Lower lobe of right lung (tissue), 2 donors: ENCODE measurements at regions not wholly inside any gene's neighbourhood (a gene's known extent, or its start where the extent isn't known, plus 50 kb on each side); places are given as distances from the start of the nearest gene placed in this dataset.

Experiments
- ATAC-seq, 2 donors: fragments of 200-7000 bp; cut with Tn5 transposase; one replicate each; pipeline ENCODE4 v1.9.1; 2020 to 2022; ENCODE audit warnings: mild to moderate bottlenecking in 2 of 2, moderate library complexity in 2 of 2
- DNase-seq: peaks from one replicate; pipeline ENCODE4 v3.0.0-alpha.2; 2020
- H3K27ac ChIP-seq: fragments of 200-600 bp; one replicate; pipeline ENCODE4 v1.8.0; 2022
- H3K27me3 ChIP-seq: fragments of 200-600 bp; one replicate; pipeline ENCODE4 v1.8.0; 2022; ENCODE audit warnings: low read depth
- H3K36me3 ChIP-seq: fragments of 200-600 bp; one replicate; pipeline ENCODE4 v1.8.0; 2022; ENCODE audit warnings: mild to moderate bottlenecking
- H3K4me1 ChIP-seq: fragments of 200-600 bp; one replicate; pipeline ENCODE4 v1.8.0; 2022
- H3K4me3 ChIP-seq: fragments of 200-600 bp; one replicate; pipeline ENCODE4 v1.8.0; 2022; ENCODE audit warnings: mild to moderate bottlenecking
- H3K9me3 ChIP-seq: fragments of 200-600 bp; one replicate; pipeline ENCODE4 v1.8.0; 2022
- intact Hi-C: fragments of 100-400 bp; cut with DNase I; formaldehyde crosslinking; loops from one replicate; pipeline ENCODE4 v1.11.0; 2022
- TF ChIP-seq, protein P1 (sequence below): fragments of 200-600 bp; IDR thresholded peaks from one replicate; pipeline ENCODE4 v1.8.0; 2022; ENCODE audit warnings: antibody characterized with exemption, mild to moderate bottlenecking
- donor health status: DM: no; HTN: yes; CAD: no; lungs with severe emphysema.

DNA sequence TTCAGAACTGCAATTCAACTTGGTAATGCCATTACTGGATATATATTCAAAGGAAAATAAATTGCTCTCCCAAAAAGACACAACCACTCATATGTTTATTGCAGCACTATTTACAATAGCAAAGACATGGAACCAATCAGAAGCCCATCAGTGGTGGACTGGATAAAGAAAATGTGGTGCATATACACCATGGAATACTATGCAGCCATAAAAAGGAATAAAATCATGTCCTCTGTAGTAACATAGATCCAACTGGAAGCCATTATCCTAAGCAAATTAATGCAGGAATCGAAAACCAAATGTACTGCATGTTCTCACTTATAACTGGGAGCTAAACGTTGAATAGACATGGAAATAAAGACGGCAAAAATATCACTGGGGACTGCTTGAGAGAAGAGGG, 117.0 kb downstream of the MAP3K21 start:
- Histone ChIP-seq H3K4me1 (no peaks in the 10 kb centered on the region), H3K9me3 (no peaks in the 10 kb centered on the region), H3K4me3 (no peak overlapping the region), H3K27ac (no peak overlapping the region), H3K27me3 (peaks cover 9% of the 10 kb centered on the region), H3K36me3 (no peaks in the 10 kb centered on the region)
- TF ChIP-seq, protein P1, sequence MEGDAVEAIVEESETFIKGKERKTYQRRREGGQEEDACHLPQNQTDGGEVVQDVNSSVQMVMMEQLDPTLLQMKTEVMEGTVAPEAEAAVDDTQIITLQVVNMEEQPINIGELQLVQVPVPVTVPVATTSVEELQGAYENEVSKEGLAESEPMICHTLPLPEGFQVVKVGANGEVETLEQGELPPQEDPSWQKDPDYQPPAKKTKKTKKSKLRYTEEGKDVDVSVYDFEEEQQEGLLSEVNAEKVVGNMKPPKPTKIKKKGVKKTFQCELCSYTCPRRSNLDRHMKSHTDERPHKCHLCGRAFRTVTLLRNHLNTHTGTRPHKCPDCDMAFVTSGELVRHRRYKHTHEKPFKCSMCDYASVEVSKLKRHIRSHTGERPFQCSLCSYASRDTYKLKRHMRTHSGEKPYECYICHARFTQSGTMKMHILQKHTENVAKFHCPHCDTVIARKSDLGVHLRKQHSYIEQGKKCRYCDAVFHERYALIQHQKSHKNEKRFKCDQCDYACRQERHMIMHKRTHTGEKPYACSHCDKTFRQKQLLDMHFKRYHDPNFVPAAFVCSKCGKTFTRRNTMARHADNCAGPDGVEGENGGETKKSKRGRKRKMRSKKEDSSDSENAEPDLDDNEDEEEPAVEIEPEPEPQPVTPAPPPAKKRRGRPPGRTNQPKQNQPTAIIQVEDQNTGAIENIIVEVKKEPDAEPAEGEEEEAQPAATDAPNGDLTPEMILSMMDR: no peak
- ATAC-seq (no peak), DNase-seq (no peak)
- intact Hi-C loops: no loop called here

DNA sequence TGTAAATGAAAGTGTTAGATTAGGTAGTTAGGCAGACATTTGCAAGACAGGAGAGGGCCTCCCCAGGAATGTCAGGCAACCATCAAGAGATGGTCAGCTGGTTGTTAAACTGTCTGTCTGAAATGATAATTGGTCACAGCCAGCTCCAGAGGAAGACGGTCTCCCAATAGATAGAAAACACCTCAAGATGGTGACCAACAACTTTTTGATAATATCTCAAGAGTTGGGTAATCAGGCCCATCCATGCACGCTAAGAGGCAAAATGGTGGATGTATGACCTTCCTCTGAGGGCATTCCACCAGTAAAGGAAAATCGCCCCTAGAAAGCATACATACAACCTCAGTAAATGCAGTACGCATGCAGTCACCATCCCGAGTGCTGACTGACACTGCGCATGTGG, 118.2 kb downstream of the MAP3K21 start:
- TF ChIP-seq, protein P1: no peak
- intact Hi-C loops: no loop called here

DNA sequence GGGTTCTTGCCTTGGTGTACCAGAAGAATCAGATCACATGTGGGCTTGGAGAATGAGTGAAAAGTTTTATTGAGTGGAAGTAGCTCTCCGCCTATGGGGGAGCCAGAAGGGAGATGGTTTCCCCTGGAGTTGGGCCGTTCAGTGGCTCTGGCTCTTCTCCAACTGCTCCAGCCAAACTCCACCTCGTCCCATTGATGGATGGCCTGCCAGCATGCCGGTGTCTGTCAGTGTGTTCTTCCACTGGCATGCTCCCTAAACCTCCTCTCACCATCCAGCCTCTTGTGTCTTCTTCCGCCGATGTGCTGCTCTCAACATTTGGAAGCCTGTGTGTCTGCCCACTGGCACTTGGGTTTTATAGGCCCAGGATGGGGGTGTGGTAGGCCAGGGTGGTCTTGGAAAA, 119.4 kb downstream of the MAP3K21 start:
- no peak for ATAC-seq
- intact Hi-C loops: no loop called here
- H3K4me3 ChIP-seq: no peak overlapping the region
- no peaks in the 10 kb centered on the region for H3K27me3 ChIP-seq
- H3K36me3 ChIP-seq: no peaks in the 10 kb centered on the region
- H3K4me1 ChIP-seq: no peaks in the 10 kb centered on the region
- TF ChIP-seq, protein P1: no peak
- no peak overlapping the region for H3K27ac ChIP-seq
- DNase-seq: no peak
- H3K9me3 ChIP-seq: no peaks in the 10 kb centered on the region

More for the DNA sequence above, 118.2 kb downstream of the MAP3K21 start:
- Histone ChIP-seq H3K4me3 (no peak overlapping the region), H3K27me3 (no peaks in the 10 kb centered on the region), H3K9me3 (no peaks in the 10 kb centered on the region), H3K4me1 (no peaks in the 10 kb centered on the region), H3K27ac (no peak overlapping the region), H3K36me3 (no peaks in the 10 kb centered on the region)
- DNase-seq (no peak), ATAC-seq (no peak)

DNA sequence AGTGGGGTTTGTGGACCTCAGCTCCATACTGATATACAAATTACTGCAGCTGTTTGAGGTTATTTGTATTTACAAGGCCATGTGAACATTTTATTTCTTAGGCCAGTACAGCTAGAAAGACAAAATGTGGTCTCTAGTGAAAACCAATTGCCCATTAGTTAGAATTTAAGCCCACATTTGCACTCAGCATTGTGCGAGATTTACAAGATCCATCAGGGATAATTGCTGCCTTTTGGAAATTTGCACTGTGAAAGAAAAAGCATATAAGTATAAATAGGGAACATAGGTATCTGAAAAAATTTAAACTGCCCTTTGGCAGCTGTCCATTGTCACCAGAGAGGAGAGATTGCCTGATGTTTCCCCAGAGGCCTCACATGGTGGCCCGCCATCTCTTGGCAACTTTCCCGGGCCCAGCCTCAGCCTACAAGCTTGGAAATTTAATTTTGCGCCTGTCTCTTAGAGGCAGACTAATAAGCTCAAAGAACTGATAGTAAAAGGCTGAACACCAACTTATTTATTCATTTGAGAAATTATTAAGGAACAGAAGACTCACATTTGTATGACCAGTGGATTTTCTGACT, 120.7 kb downstream of the MAP3K21 start:
- no peak for DNase-seq
- no peaks in the 10 kb centered on the region for H3K4me1 ChIP-seq
- H3K27me3 ChIP-seq: no peaks in the 10 kb centered on the region
- no peak for ATAC-seq
- H3K4me3 ChIP-seq: no peak overlapping the region
- no peaks in the 10 kb centered on the region for H3K9me3 ChIP-seq
- TF ChIP-seq, protein P1: no peak
- intact Hi-C loops: no loop called here
- no peak overlapping the region for H3K27ac ChIP-seq
- H3K36me3 ChIP-seq: no peaks in the 10 kb centered on the region

DNA sequence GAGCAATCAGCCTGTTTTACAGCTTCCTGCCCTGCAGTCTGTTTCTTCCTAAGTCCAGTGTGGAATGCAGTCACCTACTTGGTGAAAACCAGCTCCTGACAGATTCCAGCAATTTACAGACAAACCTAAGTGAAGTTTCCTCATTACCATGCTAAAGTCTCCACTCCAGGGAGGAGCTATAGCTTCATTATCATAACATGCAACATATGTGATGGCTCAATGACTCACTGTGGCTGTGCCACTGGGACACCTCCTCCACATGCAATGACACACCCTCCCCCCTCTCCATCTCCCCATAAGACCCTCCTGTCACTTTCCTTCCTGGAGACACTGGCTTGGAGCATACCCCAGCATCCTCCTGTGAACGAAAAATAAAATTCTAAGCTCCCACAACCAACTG, 125.2 kb downstream of the MAP3K21 start:
- DNase-seq (no peak), ATAC-seq (no peak)
- Histone ChIP-seq H3K36me3 (no peaks in the 10 kb centered on the region), H3K4me3 (no peak overlapping the region), H3K27me3 (no peaks in the 10 kb centered on the region), H3K9me3 (no peaks in the 10 kb centered on the region), H3K4me1 (no peaks in the 10 kb centered on the region), H3K27ac (no peak overlapping the region)
- TF ChIP-seq, protein P1: no peak
- intact Hi-C loops: no loop called here
